Esophagus muscularis mucosa (tissue), 4 donors: ENCODE measurements at regions not wholly inside any gene's neighbourhood (a gene's known extent, or its start where the extent isn't known, plus 50 kb on each side); places are given as distances from the start of the nearest gene placed in this dataset.

ENCODE experiments used
- EP300 ChIP-seq: sonication (generic); formaldehyde crosslinking; IDR thresholded peaks from one replicate; pipeline ENCODE4 v1.6.1; 2017; ENCODE audit warnings: antibody characterized with exemption
- POLR2A ChIP-seq: fragments of 450-650 bp; IDR thresholded peaks from one replicate; pipeline ENCODE4 v1.6.1; 2017; ENCODE audit warnings: antibody characterized with exemption, moderate library complexity, mild to moderate bottlenecking, low read depth
- POLR2AphosphoS5 ChIP-seq, 2 donors: sonication (generic); formaldehyde crosslinking; IDR thresholded peaks; one replicate each; pipeline ENCODE4 v1.6.1; 2017; ENCODE audit warnings: antibody characterized with exemption in 2 of 2
- TF ChIP-seq, protein P1 (sequence below), 3 experiments: fragments of 200-600 bp in 2 of 3; fragments of 450-650 bp in 1 of 3; sonication (generic) in 2 of 3; IDR thresholded peaks; one replicate each; pipeline ENCODE4 v1.5.1; 2017 to 2019; ENCODE audit warnings: antibody characterized with exemption in 3 of 3, mild to moderate bottlenecking in 2 of 3, moderate library complexity in 1 of 3

DNA sequence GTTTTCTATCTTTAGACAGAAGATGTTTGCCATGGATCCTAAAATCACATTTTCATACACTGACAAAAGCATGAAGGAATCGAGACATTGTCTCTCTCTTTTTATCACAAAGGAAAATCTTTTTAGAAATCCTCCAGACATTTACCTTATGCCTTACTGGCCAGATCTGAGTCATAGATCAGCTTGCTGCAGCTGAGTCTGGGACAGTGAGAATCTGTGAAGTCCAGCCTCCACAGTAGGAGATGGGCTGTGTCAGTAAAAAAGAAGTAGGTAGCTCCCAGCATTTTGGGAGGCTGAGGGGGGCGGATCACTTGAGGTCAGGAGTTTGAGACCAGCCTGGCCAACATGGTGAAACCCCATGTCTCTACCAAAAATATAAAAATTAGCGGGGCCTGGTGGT is 333.4 kb upstream of the ZNF462 start:
- TF ChIP-seq, protein P1, sequence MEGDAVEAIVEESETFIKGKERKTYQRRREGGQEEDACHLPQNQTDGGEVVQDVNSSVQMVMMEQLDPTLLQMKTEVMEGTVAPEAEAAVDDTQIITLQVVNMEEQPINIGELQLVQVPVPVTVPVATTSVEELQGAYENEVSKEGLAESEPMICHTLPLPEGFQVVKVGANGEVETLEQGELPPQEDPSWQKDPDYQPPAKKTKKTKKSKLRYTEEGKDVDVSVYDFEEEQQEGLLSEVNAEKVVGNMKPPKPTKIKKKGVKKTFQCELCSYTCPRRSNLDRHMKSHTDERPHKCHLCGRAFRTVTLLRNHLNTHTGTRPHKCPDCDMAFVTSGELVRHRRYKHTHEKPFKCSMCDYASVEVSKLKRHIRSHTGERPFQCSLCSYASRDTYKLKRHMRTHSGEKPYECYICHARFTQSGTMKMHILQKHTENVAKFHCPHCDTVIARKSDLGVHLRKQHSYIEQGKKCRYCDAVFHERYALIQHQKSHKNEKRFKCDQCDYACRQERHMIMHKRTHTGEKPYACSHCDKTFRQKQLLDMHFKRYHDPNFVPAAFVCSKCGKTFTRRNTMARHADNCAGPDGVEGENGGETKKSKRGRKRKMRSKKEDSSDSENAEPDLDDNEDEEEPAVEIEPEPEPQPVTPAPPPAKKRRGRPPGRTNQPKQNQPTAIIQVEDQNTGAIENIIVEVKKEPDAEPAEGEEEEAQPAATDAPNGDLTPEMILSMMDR (IDR thresholded peaks at IDR 0.05) = no peak
- no peak for TF ChIP-seq POLR2A
- TF ChIP-seq POLR2AphosphoS5 (IDR thresholded peaks at IDR 0.05) = no peak
- no peak for TF ChIP-seq EP300
